Right lung (tissue), 2 donors: ENCODE measurements at regions not wholly inside any gene's neighbourhood (a gene's known extent, or its start where the extent isn't known, plus 50 kb on each side); places are given as distances from the start of the nearest gene placed in this dataset.

Experiments
- DNase-seq, 2 donors: peaks; one replicate each; pipeline ENCODE4 v3.0.0-alpha.2; 2013

DNA sequence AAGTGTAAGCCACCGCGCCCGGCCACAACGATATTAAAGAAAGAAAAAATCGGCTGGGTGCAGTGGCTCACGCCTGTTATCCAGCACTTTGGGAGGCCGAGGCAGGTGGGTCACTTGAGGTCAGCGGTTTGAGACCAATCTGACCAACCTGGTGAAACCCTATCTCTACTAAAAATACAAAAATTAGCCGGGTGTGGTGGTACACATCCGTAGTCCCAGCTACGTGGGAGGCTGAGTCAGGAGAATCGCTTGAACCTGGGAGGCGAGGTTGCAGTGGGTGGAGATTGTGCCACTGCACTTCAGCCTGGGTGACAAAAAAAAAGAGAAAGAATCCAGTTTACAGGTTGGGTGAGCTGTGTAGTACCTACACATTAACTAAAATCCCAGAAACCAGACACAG lies 99.9 kb upstream of the CACNA1A start:
- DNase-seq: no peak

DNA sequence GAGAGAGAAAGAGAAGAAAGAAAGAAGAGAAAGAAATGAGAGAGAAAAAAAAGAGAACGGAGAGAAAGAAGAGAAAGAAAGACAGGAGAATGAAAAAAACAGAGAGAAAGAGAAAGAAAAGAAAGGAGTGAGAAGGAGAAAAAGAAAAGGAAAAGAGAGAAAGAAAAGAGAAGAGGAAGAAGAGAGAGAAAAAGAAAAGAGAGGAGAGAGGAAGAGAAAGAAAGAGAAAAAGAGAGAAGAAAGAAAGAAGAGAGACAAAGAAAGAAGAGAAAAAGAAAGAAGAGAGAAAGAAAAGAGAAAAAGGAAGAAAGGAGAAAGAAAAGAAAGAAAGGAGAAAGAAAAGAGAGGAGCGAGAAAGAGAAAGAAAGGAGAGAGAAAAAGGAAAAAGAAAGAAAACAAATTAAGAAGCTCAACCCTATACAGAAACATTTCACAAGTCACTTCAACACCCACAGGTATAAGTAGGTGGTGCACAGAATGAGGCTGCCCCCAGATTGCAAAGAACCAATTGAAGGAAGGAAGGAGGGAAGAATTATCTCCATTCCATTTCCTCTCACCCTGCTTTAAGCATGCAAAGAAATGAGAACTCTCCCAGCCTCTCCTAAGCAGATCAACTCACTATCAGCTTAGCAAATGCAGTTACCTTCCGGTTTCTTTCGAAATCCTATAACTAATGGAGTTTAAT lies 98.8 kb upstream of the CACNA1A start:
- DNase-seq: no peak

DNA sequence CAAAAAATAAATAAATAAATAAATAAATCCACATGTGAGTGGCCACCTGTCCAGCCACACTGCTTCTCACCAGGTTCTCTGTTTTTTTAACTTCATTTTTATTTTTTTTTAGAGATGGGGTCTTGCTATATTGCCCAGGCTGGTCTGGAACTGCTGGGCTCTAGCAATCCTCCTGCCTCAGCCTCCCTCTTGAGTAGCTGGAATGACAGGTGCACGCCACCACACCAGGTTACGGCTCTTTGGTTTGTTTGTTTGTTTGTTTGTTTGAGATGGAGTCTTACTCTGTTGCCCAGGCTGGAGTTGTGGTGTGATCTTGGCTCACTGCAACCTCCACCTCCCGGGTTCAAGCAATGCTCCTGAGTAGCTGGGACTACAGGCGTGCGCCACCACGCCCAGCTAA lies 94.5 kb upstream of the CACNA1A start:
- no peak for DNase-seq

DNA sequence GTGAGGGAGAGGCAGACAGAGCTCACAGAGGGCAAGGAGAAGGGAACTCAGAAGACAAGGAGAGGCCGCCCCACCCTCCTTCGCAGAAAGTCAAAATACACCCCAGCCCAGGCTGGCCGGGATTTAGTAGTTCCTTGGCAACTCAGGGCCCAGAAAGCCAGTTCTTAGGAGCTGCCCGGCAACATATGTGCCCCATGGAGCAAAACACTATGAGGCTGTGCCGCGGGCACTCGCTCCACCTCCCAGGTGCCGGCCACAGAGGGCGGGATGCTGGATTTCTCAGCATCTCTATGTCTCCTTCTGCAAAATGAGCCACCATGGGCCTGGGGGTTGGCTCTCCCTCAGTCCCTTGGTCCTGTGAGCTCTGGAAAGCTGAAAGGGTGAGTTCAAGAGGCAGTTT lies 93.8 kb upstream of the CACNA1A start:
- DNase-seq: no peak

DNA sequence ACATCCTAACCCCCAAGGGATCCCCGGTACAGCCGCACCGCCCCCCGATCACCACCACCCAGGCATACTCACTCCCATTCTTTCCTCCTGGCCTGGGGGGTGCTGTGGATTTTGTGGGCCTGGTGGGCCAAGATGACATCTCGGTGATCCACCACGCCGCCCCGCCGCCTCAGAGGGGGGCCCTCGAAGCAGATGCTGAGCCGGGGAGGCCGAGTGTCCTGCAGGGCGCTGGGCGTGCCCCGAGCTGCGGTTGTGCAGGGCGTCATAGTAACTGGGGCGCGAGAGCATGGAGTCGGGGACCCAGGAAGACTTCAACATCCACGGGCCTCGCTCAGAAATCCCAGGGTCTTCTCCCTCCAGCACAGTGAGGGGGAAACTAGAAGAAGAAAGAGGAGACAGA lies 93.4 kb upstream of the CACNA1A start:
- no peak for DNase-seq

DNA sequence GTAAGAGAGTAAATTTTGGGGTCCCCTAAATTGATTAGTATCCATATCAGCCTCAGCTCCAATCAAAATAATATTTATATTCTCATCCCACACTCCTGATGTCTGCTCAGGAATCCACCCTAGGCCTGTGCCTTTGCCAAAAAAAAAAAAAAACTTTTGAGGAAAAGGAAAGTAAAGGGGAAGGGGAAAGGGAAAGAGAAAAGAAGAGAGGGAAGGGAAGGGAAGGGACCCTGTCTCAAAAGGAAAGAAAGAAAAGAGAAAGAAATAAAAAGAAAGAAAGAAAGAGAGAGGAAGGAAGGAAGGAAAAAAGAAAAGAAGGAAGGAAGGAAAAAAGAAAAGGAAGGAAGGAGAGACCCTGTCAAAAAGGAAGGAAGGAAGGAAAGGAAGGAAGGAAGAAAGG lies 91.8 kb upstream of the CACNA1A start:
- DNase-seq: no peak

DNA sequence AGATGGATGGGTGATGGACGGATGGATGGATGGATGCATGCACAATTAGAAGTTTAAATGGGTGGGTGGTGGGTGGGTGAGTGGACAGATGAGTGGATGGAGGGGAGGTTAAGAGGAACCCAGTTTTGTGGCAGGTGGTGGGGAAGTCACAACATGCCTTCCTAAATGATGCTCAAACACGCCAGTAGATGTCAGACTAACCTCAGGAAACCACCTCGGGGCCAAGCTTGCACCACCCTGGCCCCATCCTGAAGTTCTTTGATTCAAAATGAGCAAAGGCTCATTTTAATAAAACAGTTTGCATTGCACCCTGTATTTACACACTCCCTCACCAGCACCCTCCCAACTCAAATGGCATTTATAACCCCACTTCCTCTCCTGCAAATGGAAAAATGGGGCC lies 91.4 kb upstream of the CACNA1A start:
- peak; percentile 34 to 43 for DNase-seq

DNA sequence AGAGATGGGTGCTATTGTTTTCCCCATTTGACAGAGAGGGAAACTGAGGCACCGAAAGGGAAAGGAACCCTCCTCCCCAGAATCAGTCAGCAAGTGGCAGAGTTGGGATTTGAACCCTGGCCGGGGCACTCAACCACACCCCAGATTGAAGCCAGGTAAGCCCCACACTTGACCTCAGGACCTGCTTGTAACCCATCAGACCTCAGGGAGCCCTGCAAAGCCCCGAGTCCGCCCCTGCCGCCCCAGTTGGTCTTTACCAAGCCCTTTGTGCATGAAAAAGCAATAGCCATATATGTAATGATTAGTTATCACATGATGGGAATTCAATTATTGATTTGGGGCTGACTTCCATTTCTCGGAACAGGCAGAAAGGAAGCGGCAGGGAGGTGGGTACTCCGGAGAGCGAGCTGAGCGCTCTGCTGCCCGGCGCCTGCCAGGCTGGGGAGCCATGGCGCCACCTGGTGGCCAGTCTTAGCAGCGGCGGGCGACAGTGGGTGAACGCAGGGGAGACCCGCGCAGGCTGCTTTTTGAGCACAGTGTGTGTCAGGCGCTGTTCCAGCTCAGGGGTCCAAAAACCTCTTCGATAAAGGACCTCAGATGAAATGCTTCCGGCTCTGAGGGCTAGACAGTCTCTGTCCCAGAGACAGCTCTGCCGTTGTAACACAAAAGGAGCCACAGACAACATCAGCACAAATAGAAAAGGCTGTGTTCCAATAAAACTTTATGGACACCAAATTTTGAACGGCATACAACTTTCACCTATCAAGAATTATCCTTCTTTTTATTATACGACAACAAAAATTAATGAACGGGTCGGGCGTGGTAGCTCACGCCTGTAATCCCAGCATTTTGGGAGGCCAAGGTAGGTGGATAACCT lies 82.9 kb upstream of the CACNA1A start:
- peak; percentile 31 to 48 for DNase-seq

DNA sequence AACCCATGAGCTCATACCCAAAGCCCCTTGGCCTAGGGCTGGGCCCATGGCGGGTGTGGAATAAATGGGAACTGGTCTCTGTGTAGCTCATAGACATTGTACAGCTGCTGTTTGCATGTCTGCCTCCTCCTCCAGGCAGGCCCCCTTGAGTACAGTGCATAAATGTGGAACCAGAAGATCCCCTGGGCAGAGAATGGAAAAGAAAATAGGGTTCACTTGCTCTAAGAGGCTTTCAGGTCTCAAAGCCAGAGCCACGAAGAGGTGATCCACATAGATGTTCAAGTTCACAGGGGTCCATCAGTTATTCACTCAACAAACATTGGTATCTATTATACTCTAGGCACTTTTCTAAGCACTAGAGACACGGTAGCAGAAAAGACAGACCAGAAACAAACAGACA lies 79.2 kb upstream of the CACNA1A start:
- no peak for DNase-seq

DNA sequence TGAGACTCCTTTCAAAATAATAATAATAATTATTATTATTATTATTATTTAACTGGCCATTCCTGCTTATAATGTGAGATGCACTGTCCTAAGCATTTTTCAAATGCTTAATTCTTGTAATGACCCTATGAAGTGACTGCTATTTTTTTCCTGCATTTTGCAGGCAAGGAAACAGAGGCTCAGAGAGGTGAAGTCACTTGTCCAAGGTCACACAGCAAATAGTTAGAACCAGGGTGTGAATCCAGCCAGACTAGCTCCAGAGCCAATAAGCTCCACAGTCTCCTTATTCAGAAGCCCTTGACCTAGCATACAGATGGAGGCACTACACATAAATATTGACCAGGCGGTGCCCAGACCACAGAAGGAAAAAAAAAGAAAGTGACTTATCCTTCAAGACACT lies 77.5 kb upstream of the CACNA1A start:
- no peak for DNase-seq

DNA sequence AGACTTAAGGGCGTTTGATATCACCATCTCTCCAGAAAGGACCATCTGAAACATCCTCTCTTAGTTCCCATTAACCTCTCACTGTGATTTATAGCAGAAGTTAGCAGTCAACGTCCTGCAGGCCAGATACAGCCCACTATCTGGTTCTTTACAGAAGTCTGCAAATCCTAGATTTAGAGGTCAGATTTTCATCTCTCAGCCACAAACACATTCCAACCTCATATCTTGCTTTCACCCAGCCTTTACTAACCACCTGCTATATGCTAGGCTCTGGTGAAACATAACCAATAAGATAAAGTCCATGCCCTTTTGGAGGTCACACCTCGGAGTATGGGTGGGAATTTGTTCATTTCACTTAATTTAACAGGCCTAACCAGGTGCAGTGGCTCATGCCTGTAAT lies 76.8 kb upstream of the CACNA1A start:
- no peak for DNase-seq

DNA sequence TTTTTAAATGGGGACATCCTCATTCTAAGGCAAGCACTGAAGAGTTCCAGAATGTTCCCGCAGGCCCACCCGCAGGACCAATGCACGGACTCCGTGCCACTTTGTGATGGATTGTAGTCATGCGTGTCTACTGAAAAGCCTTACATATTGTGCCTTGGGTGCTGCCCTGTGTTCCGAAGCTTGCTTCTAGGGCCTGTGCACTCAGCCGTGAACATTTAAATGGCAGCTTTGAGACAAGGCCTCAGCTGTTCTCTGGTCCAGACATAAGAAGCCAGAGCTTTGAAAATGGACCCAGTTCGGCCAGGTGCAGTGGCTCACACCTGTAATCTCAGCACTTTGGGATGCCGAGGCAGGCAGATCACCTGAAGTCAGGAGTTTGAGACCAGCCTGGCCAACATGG lies 75.3 kb upstream of the CACNA1A start:
- DNase-seq: no peak

DNA sequence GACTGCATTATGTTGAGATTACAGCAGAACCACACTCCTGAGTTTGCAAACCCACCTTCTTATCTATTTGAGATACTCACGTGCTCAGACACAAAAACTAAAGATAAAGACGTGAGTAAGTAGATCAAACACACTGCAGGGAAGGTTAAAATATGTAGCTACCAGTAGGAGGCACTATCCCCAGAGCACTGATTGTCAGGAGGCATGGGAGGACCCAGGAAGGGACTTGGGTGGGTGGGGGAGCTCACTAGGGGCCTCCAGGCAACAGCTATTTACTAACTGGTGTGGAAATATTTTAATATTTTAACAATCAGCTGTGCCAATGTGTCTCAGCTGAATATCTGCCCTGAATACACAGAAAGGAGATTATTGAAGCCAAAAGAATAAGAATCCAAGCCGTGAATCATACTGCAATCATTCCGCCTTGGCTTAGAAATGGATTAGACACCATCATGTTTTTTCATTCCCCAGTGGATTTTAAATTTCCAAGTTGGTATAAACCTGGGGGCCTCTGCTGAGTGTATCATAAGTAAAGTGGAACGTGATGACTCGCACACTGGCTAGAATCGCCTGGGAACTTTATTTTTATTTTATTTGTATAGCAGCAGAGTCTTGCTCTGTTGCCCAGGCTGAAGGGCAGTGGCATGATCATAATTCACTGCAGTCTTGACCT lies 73.2 kb upstream of the CACNA1A start:
- no peak for DNase-seq

DNA sequence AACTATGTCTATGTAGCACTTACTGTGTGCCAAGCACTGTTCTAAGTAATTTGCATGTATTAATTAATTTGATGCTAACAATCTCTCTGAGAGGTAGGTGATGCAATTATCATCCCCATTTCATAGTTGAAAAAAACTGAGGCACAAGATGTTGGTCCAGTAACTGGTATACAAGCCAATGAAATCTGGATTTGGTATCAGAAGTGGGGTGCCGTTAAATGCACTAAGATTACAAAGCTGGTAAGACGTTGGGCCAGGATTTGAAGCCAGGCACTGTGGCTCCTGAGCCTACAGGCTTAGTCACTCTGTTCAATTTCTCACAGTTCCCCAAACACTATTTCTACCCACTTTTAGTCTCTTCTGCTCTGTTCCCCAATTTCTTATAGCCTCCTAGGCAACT lies 70.4 kb upstream of the CACNA1A start:
- DNase-seq: no peak

DNA sequence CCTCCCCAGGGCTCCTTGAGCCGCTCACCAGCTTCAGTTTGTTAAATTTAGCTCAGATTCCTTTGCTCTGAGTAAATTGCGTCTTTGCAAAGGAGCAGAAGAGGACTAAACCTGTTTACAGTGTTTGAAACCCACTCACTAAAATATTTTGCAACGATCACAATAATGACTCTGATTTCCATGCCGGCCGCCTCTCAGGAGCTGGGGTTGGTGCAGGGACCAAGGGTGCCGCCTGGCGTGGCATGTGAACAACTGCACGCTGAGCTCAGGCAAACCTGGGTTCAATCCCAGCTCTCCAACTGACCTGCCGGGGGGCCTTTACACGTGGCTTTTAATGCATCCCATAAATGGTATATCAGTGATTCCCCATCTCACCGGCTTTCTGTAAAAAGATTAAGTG lies 68.7 kb upstream of the CACNA1A start:
- no peak for DNase-seq

DNA sequence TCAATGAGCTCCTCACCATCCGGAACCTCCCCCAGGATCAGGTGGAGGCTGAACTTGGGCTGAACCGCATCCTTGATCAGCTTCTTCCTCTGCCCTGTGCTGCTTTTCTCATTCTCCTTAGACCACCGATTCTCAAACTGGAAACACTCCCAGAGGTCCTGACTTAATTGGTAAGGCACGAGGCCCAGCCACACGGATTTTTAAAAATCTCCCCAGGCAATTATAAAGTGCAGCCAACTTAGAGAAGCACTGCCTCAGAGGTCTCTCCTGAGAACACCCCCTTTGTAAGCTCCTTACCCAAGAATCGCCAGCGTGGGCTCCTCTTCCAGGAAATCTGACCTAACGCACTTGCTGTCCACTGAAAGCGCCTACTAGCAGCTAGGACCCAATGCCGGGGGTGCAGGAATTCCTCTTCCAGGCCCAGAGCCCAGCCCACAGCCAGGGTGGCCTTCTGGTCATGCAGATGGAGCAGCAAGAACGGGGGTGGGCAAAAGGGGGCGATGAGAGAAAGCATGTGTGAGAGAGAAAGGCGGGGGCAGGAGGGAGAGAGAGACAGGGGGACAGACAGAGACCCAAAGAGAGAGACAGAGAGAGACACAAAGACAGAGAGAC lies 66.9 kb upstream of the CACNA1A start:
- no peak for DNase-seq

DNA sequence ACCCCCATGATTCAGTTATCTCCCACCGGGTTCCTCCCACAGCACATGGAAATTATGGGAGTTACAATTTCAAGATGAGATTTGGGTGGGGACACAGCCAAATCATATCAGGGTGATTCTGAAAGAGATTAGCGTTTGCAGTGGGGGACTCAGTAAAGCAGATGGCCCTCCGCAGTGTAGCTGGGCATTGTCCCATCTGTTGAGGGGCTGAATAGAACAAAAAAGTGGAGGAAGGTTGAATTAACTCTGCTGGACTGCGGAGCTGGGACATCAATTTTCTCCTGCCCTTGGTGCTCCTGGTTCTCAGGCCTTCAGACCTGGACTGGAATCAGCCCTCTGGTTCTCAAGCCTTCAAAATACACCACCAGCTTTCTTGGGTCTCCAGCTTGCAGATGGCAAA lies 55.2 kb upstream of the CACNA1A start:
- no peak for DNase-seq

DNA sequence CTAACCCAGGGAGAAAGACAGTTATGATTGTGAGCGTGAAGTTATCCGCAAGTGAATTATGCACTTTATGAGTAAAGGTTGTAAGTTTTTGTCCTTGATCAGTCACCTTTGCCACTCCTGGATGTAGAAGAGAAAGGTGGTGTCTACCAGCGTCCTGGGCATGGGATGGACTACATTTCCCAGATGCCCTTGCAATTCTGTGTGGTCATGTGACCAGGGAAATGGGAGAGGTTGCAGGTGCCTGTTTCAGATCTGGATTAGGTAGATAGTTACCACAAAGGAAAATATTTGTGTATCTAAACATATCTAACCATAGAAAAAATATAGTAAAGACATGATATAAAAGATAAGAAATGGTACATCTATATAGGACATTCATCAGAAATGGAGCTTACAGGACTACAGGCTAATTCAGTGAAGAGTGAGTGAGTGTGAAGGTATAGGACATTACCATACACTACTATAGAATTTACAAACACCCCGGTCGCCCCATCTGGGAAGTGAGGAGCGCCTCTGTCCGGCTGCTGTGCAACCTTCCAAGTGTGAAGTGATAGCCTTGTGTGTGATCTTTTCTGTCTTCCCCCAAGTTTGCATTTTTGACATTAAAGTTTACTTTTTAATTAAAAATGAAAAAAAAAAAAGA lies 51.6 kb upstream of the CACNA1A start:
- DNase-seq: no peak

DNA sequence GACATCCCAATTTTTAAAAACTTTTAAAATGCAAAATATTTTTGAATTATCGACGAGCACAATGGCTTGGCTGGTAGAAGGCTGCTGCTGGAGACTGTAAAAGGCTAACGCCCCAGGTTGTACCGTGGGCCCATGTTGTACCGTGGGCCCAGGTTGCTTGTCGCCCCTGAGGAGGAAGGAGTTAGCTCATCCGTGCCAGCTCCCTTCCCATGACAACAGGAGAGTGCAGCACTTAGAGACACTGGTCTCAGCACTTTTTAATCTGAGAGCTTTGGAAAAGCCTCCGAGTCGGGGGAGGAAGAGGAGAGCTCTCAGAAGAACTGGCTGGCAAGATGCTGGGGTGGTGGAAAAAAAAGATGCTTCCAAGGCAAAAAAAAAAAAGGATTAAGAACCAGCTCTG lies 50.3 kb upstream of the CACNA1A start:
- no peak for DNase-seq
